Type B pancreatic cell (in vitro differentiated cells): ENCODE measurements at regions not wholly inside any gene's neighbourhood (a gene's known extent, or its start where the extent isn't known, plus 50 kb on each side); places are given as distances from the start of the nearest gene placed in this dataset.
A peak's percentile ranks its signal among the peaks of the same experiment; 100 is the strongest.

Experiments
- DNase-seq: peaks from one replicate; pipeline ENCODE4 v3.0.0; 2021; ENCODE audit warnings: mixed read lengths; ENCODE audit not compliant: unreplicated experiment; ENCODE audit errors: extremely low spot score
- H3K27ac Mint-ChIP-seq: 2 replicates; pipeline ENCODE4 v1.8.0; 2021; ENCODE audit warnings: mild to moderate bottlenecking, mixed read lengths
- H3K27me3 Mint-ChIP-seq: 2 replicates; pipeline ENCODE4 v1.8.0; 2021; ENCODE audit warnings: mixed read lengths
- H3K36me3 Mint-ChIP-seq: 2 replicates; pipeline ENCODE4 v1.8.0; 2021; ENCODE audit warnings: mixed read lengths
- H3K4me1 Mint-ChIP-seq: one replicate; pipeline ENCODE4 v1.8.0; 2021; ENCODE audit warnings: mixed read lengths; ENCODE audit not compliant: unreplicated experiment
- H3K4me3 Mint-ChIP-seq: 2 replicates; pipeline ENCODE4 v1.8.0; 2021; ENCODE audit warnings: mild to moderate bottlenecking, mixed read lengths
- H3K9me3 Mint-ChIP-seq: 2 replicates; pipeline ENCODE4 v1.8.0; 2021; ENCODE audit warnings: mixed read lengths
- TF ChIP-seq, protein P1 (sequence below): fragments of 200-600 bp; sonication (generic); conservative IDR thresholded peaks from 2 replicates; pipeline ENCODE4 v1.5.0; 2021; ENCODE audit warnings: antibody characterized with exemption, mild to moderate bottlenecking

DNA sequence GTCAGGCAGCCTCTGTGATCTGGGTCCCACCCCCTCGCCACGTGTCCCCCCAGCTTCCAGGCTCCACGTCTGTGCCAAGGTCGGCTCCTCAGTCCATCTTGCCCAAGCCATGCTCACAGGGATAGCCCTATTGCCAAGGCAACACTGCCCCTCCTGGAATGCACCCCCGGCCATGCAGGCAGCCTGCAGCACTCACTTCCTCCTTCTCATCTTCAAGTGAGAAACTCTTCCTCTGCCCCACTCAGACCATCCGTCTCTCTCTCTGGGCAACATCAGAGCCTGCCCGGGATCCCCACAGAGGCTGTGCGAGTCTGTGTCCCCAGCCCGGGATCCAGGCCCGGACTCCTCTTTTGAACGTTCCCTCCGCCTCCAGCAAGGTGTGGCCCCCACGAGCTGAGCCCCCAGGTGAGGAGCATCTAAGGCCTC is 852.3 kb downstream of the BRD1 start:
- H3K4me3 Mint-ChIP-seq: no peak overlapping the region
- TF ChIP-seq, protein P1, sequence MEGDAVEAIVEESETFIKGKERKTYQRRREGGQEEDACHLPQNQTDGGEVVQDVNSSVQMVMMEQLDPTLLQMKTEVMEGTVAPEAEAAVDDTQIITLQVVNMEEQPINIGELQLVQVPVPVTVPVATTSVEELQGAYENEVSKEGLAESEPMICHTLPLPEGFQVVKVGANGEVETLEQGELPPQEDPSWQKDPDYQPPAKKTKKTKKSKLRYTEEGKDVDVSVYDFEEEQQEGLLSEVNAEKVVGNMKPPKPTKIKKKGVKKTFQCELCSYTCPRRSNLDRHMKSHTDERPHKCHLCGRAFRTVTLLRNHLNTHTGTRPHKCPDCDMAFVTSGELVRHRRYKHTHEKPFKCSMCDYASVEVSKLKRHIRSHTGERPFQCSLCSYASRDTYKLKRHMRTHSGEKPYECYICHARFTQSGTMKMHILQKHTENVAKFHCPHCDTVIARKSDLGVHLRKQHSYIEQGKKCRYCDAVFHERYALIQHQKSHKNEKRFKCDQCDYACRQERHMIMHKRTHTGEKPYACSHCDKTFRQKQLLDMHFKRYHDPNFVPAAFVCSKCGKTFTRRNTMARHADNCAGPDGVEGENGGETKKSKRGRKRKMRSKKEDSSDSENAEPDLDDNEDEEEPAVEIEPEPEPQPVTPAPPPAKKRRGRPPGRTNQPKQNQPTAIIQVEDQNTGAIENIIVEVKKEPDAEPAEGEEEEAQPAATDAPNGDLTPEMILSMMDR: no peak
- no peak overlapping the region for H3K27ac Mint-ChIP-seq
- H3K27me3 Mint-ChIP-seq: peaks cover 32% of the 10 kb centered on the region
- no peaks in the 10 kb centered on the region for H3K36me3 Mint-ChIP-seq
- H3K9me3 Mint-ChIP-seq: no peaks in the 10 kb centered on the region
- DNase-seq: peak; percentile 63
- H3K4me1 Mint-ChIP-seq: peaks cover 5% of the 10 kb centered on the region

DNA sequence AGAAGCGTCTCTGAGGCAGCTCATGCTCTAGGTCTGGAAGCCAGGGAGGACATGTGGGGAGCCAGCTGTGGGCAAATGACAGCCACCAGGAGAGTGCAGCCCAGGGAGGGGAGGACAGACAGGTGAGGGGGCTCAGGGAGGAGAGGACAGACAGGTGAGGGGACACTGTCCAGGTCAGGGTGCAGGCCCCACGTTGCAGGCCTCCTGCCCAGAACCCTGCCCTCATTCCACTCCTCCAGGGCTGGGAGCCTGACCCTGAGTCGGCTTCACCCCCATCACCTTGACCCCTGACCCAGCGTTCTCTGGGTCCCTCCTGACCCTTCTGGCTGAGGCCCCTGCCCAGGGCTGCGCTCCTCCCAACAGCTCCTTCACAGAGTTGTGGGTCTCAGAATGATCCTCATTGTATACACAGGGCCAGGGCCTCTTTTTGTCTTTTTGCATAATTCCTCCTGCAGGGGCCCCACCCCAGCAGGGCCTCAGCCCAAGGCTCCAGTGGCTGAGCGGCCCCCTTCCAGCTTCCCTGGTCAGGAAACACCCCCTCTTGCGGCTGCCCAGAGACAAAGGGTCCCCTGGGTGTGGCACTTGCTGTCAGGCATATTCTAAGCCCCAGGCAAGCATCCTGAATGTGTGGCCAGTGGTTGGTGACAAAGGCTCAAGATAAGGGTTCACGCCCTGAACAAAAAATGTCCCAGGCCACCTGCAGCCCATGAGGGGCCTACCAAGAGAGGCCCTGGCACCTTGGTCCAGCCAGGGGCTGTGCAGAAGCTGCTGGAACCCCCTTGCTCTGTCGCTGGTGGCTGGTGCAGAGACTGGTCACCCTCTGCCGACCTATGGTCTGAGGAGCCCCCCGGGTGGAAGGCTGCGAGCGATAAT is 853.0 kb downstream of the BRD1 start:
- H3K9me3 Mint-ChIP-seq: no peaks in the 10 kb centered on the region
- H3K4me1 Mint-ChIP-seq: peaks cover 5% of the 10 kb centered on the region
- H3K36me3 Mint-ChIP-seq: no peaks in the 10 kb centered on the region
- H3K4me3 Mint-ChIP-seq: no peak overlapping the region
- TF ChIP-seq, protein P1: no peak
- H3K27ac Mint-ChIP-seq: no peak overlapping the region
- peaks cover 28% of the 10 kb centered on the region for H3K27me3 Mint-ChIP-seq
- peak; percentile 51 for DNase-seq

DNA sequence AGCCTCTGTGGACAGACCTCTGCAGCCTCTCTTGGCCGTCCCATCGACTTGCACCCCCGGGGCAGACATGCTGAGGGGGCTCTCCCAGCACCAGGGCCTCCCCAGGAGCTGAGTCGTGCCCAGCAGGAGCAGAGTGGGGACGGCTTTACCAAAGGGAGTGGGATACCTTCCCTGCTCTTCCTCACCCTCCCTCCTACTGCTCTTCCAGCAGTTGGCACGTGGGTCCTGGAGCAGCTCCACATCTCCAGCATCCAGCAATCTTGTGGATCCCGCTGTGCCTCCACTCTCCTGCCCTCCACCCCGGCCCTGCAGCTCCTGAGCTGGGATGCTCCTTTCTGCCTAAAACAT is 854.0 kb downstream of the BRD1 start:
- Mint-ChIP-seq H3K27ac (no peak overlapping the region), H3K36me3 (no peaks in the 10 kb centered on the region), H3K4me1 (peaks cover 5% of the 10 kb centered on the region), H3K9me3 (no peaks in the 10 kb centered on the region), H3K27me3 (peaks cover 21% of the 10 kb centered on the region), H3K4me3 (no peak overlapping the region)
- TF ChIP-seq, protein P1: no peak
- peak; percentile 42 for DNase-seq

DNA sequence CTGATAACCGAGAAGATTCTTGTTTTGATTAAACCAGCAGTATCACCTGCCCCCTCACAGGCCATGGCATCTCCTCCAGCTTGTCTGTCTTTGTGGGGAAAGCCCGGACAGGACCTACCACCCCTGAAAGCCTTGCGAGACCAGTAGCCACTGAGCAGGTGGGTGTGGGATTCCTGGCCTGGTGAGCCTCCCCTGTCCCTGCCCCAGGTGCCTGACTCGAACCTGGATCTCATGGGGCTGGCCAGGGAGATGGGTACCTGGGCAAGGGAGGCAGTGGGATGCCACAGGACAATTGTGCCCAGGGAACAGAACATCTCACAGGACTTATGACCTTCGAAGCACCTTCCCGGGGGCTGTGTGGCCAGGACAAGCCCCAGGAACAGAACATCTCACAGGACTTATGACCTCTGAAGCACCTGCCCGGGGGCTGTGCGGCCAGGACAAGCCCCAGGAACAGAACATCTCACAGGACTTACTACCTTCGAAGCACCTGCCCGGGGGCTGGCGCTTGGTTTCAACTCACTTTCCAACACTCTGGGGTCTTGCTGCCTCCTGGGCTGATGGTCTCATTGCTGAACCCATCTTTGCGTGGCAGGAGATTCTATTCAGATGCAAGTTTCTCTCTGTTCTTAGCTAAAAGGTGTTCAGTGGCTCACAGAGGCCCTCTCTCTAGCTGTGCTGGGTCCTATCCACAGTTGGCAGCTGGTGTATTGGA is 854.5 kb downstream of the BRD1 start:
- Mint-ChIP-seq H3K27me3 (peaks cover 19% of the 10 kb centered on the region), H3K27ac (no peak overlapping the region), H3K4me1 (peaks cover 5% of the 10 kb centered on the region), H3K4me3 (no peak overlapping the region), H3K9me3 (no peaks in the 10 kb centered on the region), H3K36me3 (no peaks in the 10 kb centered on the region)
- TF ChIP-seq, protein P1: no peak
- peak; percentile 55 for DNase-seq

DNA sequence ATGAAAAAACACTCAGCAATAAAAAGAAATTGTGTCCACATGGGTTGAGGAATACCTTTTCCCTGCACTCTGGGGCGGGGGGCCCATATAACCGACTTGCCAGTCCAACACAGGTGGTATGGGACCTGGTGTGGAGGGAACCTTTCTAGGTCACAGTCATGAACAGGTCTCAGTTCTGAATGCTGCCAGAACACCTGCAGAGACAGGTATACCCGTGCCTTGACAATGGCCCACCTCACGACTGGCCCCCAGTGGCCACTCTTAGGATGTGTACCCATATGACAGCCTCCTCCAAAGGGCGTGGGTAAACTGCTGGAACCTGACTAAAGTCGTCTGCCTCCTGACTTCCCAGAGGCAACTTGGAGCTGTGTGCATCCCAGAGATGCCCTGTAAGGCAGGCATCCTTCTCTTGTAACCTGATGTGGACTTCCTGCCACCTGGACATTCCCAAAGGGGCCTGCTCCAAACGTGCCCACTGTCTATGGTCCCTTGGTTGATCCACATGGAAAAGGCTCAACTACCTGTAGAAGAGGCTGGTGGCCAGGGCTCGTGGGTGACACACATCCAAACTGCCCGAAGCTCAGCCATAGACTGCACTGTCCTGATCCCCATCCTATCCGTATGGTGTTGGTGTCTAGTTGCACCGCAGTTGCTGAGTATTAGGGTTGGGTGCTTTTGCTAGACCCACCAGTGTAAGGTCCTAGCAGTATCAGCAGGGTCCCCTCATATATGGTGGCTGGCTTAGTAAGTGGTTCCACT is 859.3 kb downstream of the BRD1 start:
- Mint-ChIP-seq H3K36me3 (no peaks in the 10 kb centered on the region), H3K4me3 (no peak overlapping the region), H3K4me1 (no peaks in the 10 kb centered on the region), H3K27ac (no peak overlapping the region), H3K9me3 (no peaks in the 10 kb centered on the region), H3K27me3 (peaks cover 29% of the 10 kb centered on the region)
- TF ChIP-seq, protein P1: peak; percentile 67
- peak; percentile 63 for DNase-seq
